ENCODE measurements at regions not wholly inside any gene's neighbourhood (a gene's known extent, or its start where the extent isn't known, plus 50 kb on each side); places are given as distances from the start of the nearest gene placed in this dataset.

DNA sequence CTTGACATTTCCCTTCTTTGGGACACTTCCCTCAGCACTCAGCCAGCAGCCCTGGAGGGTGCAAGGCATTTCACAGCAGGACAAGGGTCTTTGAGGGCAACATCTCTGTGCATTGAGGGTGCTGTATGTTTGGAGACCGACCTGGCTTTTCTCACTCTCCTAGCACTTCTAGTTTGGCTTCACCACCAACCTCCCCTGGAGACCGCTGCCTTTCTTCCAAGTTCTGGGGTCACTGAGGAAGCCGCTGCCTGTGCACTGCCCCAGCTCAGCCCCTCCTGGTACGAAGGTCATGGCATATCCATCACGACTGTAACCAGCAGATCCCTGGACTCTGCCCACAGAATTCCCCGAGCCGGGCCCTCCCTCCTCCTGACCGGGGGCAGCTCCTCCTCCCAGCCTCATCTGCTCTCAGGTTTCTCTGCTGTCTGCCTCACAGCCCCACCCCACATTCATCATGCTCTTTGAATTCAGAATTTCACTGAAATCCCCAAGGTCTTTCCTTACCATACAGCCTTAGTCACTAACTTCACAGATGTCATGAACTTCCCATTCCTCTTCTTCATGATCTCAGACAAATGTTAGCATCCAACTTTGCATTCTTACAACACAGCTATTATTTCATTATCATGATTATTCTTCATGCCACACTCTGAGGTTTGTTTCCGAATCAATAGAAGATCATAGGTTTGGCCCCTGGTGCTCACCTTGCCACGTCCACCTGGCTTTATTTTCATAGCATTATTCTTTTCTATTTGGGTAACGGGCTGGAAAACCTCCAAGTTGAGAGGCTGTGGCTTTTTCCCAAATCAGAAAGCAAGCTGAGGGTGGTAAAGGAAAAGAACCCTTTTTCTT lies 113.0 kb upstream of the COPS8 start:
- TF ChIP-seq, protein P1, sequence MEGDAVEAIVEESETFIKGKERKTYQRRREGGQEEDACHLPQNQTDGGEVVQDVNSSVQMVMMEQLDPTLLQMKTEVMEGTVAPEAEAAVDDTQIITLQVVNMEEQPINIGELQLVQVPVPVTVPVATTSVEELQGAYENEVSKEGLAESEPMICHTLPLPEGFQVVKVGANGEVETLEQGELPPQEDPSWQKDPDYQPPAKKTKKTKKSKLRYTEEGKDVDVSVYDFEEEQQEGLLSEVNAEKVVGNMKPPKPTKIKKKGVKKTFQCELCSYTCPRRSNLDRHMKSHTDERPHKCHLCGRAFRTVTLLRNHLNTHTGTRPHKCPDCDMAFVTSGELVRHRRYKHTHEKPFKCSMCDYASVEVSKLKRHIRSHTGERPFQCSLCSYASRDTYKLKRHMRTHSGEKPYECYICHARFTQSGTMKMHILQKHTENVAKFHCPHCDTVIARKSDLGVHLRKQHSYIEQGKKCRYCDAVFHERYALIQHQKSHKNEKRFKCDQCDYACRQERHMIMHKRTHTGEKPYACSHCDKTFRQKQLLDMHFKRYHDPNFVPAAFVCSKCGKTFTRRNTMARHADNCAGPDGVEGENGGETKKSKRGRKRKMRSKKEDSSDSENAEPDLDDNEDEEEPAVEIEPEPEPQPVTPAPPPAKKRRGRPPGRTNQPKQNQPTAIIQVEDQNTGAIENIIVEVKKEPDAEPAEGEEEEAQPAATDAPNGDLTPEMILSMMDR (IDR thresholded peaks at IDR 0.05; ENCODE audit: low read length): no peak
- no peak for TF ChIP-seq EZH2phosphoT487 (IDR thresholded peaks at IDR 0.05; ENCODE audit: low read length)
